HCT116 (cell line): ENCODE measurements at regions not wholly inside any gene's neighbourhood (a gene's known extent, or its start where the extent isn't known, plus 50 kb on each side); places are given as distances from the start of the nearest gene placed in this dataset.

Experiments
- ATAC-seq: fragments of 200-7000 bp; cut with Tn5 transposase; 2 replicates; pipeline ENCODE4 v1.9.1; 2020; ENCODE audit warnings: mild to moderate bottlenecking, moderate library complexity
- BruUV-seq: library from RNA; stranded (reverse); fragments of 400-500 nt; replicated peaks from 2 replicates; lab custom pipeline; 2021; lab: Mats Ljungman, UMichigan
- CTCF ChIA-PET: fragments of 300-600 bp; sonication (Branson Sonifier 250); formaldehyde crosslinking; loops from one replicate; lab custom pipeline; 2021; ENCODE audit warnings: antibody characterized with exemption; lab: Charles Lee
- POLR2A ChIA-PET: fragments of 300-600, 350-600 bp; sonication (Branson Sonifier 250); formaldehyde crosslinking; loops from one replicate; lab custom pipeline; 2021; ENCODE audit warnings: antibody characterized with exemption; lab: Charles Lee
- RAD21 ChIA-PET, 2 experiments: fragments of 300-600 bp; sonication (Branson Sonifier 250); formaldehyde crosslinking; loops; one replicate each; lab custom pipeline; 2023; ENCODE audit warnings: low total read pairs in 2 of 2; ENCODE audit not compliant: uncharacterized antibody in 2 of 2, unreplicated experiment in 2 of 2, low non-redundant PET in 1 of 2; lab: Charles Lee
- DNase-seq: peaks from one replicate; pipeline ENCODE4 v3.0.0-alpha.2; 2010; ENCODE audit warnings: low read depth, low spot score
- H2AFZ ChIP-seq: fragments of 200-600 bp; shearing (Covaris generic), sonication (generic); 2 replicates; pipeline ENCODE4 v1.6.1; 2017; ENCODE audit warnings: low read depth, mixed run types, mixed read lengths, antibody characterized with exemption, low read length; ENCODE audit not compliant: poor library complexity, severe bottlenecking
- H3K27ac ChIP-seq: 2 replicates; pipeline ENCODE4 v1.5.1; 2012; ENCODE audit warnings: low read depth, low read length
- H3K27me3 ChIP-seq: fragments of 200-600 bp; sonication (generic); 2 replicates; pipeline ENCODE4 v1.6.1; 2016; ENCODE audit warnings: mixed run types, low read length, mixed read lengths; ENCODE audit not compliant: insufficient read depth
- H3K36me3 ChIP-seq, 2 experiments: fragments of 200-500 bp in 1 of 2; fragments of 200-600 bp in 1 of 2; sonication (Bioruptor generic) in 1 of 2; sonication (generic) in 1 of 2; 2 replicates each; pipeline versions ENCODE4 v1.5.1 to v1.6.1; 2014 to 2016; ENCODE audit warnings: low read length in 2 of 2, inconsistent platforms in 1 of 2, mixed read lengths in 1 of 2, mixed run types in 1 of 2; ENCODE audit not compliant: insufficient read depth in 2 of 2, control insufficient read depth in 1 of 2
- H3K4me1 ChIP-seq, 2 experiments: fragments of 200-600 bp in 1 of 2; sonication (generic) in 1 of 2; 2 replicates each; pipeline versions ENCODE4 v1.5.1 to v1.6.1; 2012 to 2017; ENCODE audit warnings: low read length in 2 of 2, inconsistent platforms in 1 of 2, mild to moderate bottlenecking in 1 of 2, mixed read lengths in 1 of 2, mixed run types in 1 of 2, moderate library complexity in 1 of 2; ENCODE audit not compliant: insufficient read depth in 2 of 2, control insufficient read depth in 1 of 2
- H3K4me2 ChIP-seq: fragments of 200-600 bp; sonication (generic); 2 replicates; pipeline ENCODE4 v1.6.1; 2017; ENCODE audit warnings: mixed run types, low read length, mixed read lengths
- H3K4me3 ChIP-seq, 2 experiments: fragments of 200-600 bp in 1 of 2; sonication (generic) in 1 of 2; replicated peaks in 1 of 2; 2 replicates each; pipeline ENCODE4 v1.5.1; 2011 to 2016; ENCODE audit warnings: low read length in 2 of 2, control low read depth in 1 of 2, low read depth in 1 of 2, mild to moderate bottlenecking in 1 of 2, mixed read lengths in 1 of 2, mixed run types in 1 of 2
- H3K79me2 ChIP-seq: fragments of 200-600 bp; sonication (generic); 2 replicates; pipeline ENCODE4 v1.6.1; 2017; ENCODE audit warnings: mild to moderate bottlenecking, mixed run types, low read length, moderate library complexity, mixed read lengths; ENCODE audit not compliant: insufficient read depth
- H3K9ac ChIP-seq: fragments of 200-600 bp; sonication (generic); 2 replicates; pipeline ENCODE4 v1.6.1; 2016; ENCODE audit warnings: low read length, mixed read lengths
- H3K9me2 ChIP-seq: fragments of 200-600 bp; sonication (generic), shearing (Covaris generic); 2 replicates; pipeline ENCODE4 v1.6.1; 2017; ENCODE audit warnings: mixed run types, mild to moderate bottlenecking, moderate library complexity; ENCODE audit not compliant: insufficient read depth
- H3K9me3 ChIP-seq, 2 experiments: fragments of 200-500 bp in 1 of 2; fragments of 200-600 bp in 1 of 2; sonication (Bioruptor generic) in 1 of 2; sonication (generic) in 1 of 2; 2 replicates each; pipeline ENCODE4 v1.6.1; 2014 to 2017; ENCODE audit warnings: low read length in 2 of 2, mixed read lengths in 2 of 2, inconsistent platforms in 1 of 2, low read depth in 1 of 2, mild to moderate bottlenecking in 1 of 2, mixed run types in 1 of 2, moderate library complexity in 1 of 2; ENCODE audit not compliant: control insufficient read depth in 1 of 2, insufficient read depth in 1 of 2
- H4K20me1 ChIP-seq: fragments of 200-600 bp; sonication (generic), shearing (Covaris generic); 2 replicates; pipeline ENCODE4 v1.6.1; 2017; ENCODE audit warnings: mixed run types, mild to moderate bottlenecking, moderate library complexity; ENCODE audit not compliant: insufficient read depth
- CBX3 ChIP-seq: IDR thresholded peaks from 2 replicates; pipeline ENCODE4 v1.6.1; 2012; ENCODE audit warnings: low read depth
- CEBPB ChIP-seq: IDR thresholded peaks from 2 replicates; pipeline ENCODE4 v1.6.1; 2012; ENCODE audit warnings: low read depth
- CTCF ChIP-seq, 3 experiments: fragments of 200-600 bp in 1 of 3; sonication (generic) in 1 of 3; IDR thresholded peaks in 2 of 3; conservative IDR thresholded peaks in 1 of 3; 2 replicates each; pipeline ENCODE4 v1.5.1; 2012 to 2017; ENCODE audit warnings: low read depth in 2 of 3, low read length in 2 of 3, antibody characterized with exemption in 1 of 3, borderline replicate concordance in 1 of 3, control low read depth in 1 of 3, mild to moderate bottlenecking in 1 of 3, mixed read lengths in 1 of 3, mixed run types in 1 of 3, moderate library complexity in 1 of 3; ENCODE audit not compliant: insufficient read depth in 1 of 3
- EGR1 ChIP-seq: IDR thresholded peaks from 2 replicates; pipeline ENCODE4 v1.6.1; 2012; ENCODE audit warnings: low read depth
- ELF1 ChIP-seq: IDR thresholded peaks from 2 replicates; pipeline ENCODE4 v1.6.1; 2012; ENCODE audit warnings: low read depth, borderline replicate concordance
- EZH2phosphoT487 ChIP-seq: fragments of 200-600 bp; IDR thresholded peaks from 2 replicates; pipeline ENCODE4 v1.6.1; 2018; ENCODE audit warnings: antibody characterized with exemption, borderline replicate concordance
- FOSL1 ChIP-seq: IDR thresholded peaks from 2 replicates; pipeline ENCODE4 v1.6.1; 2012; ENCODE audit warnings: low read depth
- JUND ChIP-seq: IDR thresholded peaks from 2 replicates; pipeline ENCODE4 v1.6.1; 2012
- POLR2AphosphoS5 ChIP-seq: IDR thresholded peaks from 2 replicates; pipeline ENCODE4 v1.6.1; 2011; ENCODE audit warnings: mild to moderate bottlenecking, low read depth, low read length, moderate library complexity
- RAD21 ChIP-seq: IDR thresholded peaks from 2 replicates; pipeline ENCODE4 v1.6.1; 2012; ENCODE audit warnings: low read depth, mild to moderate bottlenecking
- SIN3A ChIP-seq: IDR thresholded peaks from 2 replicates; pipeline ENCODE4 v1.6.1; 2012; ENCODE audit warnings: low read depth
- SP1 ChIP-seq: IDR thresholded peaks from 2 replicates; pipeline ENCODE4 v1.6.1; 2012; ENCODE audit warnings: low read depth
- SRF ChIP-seq: IDR thresholded peaks from 2 replicates; pipeline ENCODE4 v1.6.1; 2012; ENCODE audit warnings: low read depth
- TCF7L2 ChIP-seq: IDR thresholded peaks from 2 replicates; pipeline ENCODE4 v1.7.0; 2011; ENCODE audit warnings: borderline replicate concordance, inconsistent platforms; ENCODE audit not compliant: insufficient read depth, insufficient read length; ENCODE audit errors: extremely low read depth
- YY1 ChIP-seq: IDR thresholded peaks from 2 replicates; pipeline ENCODE4 v1.6.1; 2011; ENCODE audit warnings: low read length, low read depth, moderate library complexity, mild to moderate bottlenecking; ENCODE audit not compliant: insufficient replicate concordance; ENCODE audit errors: extremely low read depth
- ZBTB33 ChIP-seq: IDR thresholded peaks from 2 replicates; pipeline ENCODE4 v1.6.1; 2011; ENCODE audit warnings: mild to moderate bottlenecking, low read length, moderate library complexity; ENCODE audit not compliant: insufficient replicate concordance; ENCODE audit errors: extremely low read depth
- ZNF274 ChIP-seq: fragments of 200-500 bp; sonication (Bioruptor generic); IDR thresholded peaks from 2 replicates; pipeline ENCODE4 v1.6.1; 2014; ENCODE audit warnings: mild to moderate bottlenecking, low read depth, low read length, inconsistent platforms
- intact Hi-C: fragments of 100-400 bp; cut with micrococcal nuclease; formaldehyde crosslinking; loops from 2 replicates; pipeline ENCODE4 v1.10.0; 2022
- TF ChIP-seq, protein P1 (sequence below): IDR thresholded peaks from 2 replicates; pipeline ENCODE4 v1.6.1; 2012; ENCODE audit warnings: low read depth
- TF ChIP-seq, protein P2 (sequence below): IDR thresholded peaks from 2 replicates; pipeline ENCODE4 v1.6.1; 2012
- TF ChIP-seq, protein P3 (sequence below): IDR thresholded peaks from 2 replicates; pipeline ENCODE4 v1.6.1; 2012

DNA sequence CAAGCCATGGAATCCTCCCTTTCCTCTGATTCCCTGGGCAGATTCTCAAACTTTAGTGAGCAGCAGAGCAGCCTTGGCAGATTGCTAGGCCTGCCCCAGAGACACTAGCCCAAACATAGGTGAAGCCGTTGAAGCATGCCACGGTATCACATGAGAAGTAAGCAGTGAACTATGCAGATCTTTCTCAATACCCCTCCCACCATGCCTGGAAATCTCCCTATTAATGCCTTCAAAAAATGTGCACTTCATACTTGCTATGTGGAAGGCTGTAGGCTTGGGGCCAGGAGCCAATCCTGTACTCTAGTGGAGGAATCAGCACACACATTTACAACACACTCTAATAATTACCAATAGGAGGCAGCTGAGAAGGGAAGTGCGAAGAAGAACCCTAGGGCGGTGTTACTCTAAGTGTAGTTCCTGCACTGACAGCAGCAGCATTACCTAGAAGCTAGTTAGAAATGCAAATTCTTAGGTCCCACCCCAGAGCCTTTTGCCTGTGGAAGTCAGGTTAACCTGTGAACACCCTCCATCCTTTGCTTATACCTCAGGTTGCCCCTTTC lies 305.1 kb upstream of the SPRED2 start:
- Histone ChIP-seq H3K4me2 (no peak overlapping the region), H3K27ac (no peak overlapping the region), H3K9me3 (no peaks in the 10 kb centered on the region), H3K9ac (no peak overlapping the region), H3K27me3 (peaks cover 30% of the 10 kb centered on the region), H2AFZ (no peak overlapping the region), H3K79me2 (no peaks in the 10 kb centered on the region), H4K20me1 (no peaks in the 10 kb centered on the region), H3K36me3 (no peaks in the 10 kb centered on the region), H3K4me1 (no peaks in the 10 kb centered on the region), H3K9me2 (no peaks in the 10 kb centered on the region), H3K4me3 (no peak overlapping the region)
- RAD21 ChIA-PET = no interaction called here
- DNase-seq (no peak), ATAC-seq (no peak)
- TF ChIP-seq, protein P1, sequence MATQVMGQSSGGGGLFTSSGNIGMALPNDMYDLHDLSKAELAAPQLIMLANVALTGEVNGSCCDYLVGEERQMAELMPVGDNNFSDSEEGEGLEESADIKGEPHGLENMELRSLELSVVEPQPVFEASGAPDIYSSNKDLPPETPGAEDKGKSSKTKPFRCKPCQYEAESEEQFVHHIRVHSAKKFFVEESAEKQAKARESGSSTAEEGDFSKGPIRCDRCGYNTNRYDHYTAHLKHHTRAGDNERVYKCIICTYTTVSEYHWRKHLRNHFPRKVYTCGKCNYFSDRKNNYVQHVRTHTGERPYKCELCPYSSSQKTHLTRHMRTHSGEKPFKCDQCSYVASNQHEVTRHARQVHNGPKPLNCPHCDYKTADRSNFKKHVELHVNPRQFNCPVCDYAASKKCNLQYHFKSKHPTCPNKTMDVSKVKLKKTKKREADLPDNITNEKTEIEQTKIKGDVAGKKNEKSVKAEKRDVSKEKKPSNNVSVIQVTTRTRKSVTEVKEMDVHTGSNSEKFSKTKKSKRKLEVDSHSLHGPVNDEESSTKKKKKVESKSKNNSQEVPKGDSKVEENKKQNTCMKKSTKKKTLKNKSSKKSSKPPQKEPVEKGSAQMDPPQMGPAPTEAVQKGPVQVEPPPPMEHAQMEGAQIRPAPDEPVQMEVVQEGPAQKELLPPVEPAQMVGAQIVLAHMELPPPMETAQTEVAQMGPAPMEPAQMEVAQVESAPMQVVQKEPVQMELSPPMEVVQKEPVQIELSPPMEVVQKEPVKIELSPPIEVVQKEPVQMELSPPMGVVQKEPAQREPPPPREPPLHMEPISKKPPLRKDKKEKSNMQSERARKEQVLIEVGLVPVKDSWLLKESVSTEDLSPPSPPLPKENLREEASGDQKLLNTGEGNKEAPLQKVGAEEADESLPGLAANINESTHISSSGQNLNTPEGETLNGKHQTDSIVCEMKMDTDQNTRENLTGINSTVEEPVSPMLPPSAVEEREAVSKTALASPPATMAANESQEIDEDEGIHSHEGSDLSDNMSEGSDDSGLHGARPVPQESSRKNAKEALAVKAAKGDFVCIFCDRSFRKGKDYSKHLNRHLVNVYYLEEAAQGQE = no peak
- TF ChIP-seq SIN3A (no peak), ZBTB33 (no peak), ELF1 (no peak), ZNF274 (no peak), RAD21 (no peak), TCF7L2 (no peak), SP1 (no peak), CTCF (IDR thresholded peaks at IDR 0.05 in 2 of 3, conservative IDR thresholded peaks at IDR 0.05 in 1 of 3; ENCODE audit: borderline replicate concordance in 1 of 3, insufficient read depth in 1 of 3, low read depth in 2 of 3, low read length in 2 of 3) (no peak), CEBPB (no peak), FOSL1 (no peak), YY1 (no peak), POLR2AphosphoS5 (no peak), EZH2phosphoT487 (no peak), JUND (no peak), EGR1 (no peak), SRF (no peak), CBX3 (no peak)
- TF ChIP-seq, protein P2, sequence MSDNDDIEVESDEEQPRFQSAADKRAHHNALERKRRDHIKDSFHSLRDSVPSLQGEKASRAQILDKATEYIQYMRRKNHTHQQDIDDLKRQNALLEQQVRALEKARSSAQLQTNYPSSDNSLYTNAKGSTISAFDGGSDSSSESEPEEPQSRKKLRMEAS = no peak
- TF ChIP-seq, protein P3, sequence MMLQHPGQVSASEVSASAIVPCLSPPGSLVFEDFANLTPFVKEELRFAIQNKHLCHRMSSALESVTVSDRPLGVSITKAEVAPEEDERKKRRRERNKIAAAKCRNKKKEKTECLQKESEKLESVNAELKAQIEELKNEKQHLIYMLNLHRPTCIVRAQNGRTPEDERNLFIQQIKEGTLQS = no peak
- CTCF ChIA-PET = no interaction called here
- no TSS peak for BruUV-seq
- POLR2A ChIA-PET = no interaction called here
- intact Hi-C loops = no loop called here
